ENCODE measurements at regions not wholly inside any gene's neighbourhood (a gene's known extent, or its start where the extent isn't known, plus 50 kb on each side); places are given as distances from the start of the nearest gene placed in this dataset.

DNA sequence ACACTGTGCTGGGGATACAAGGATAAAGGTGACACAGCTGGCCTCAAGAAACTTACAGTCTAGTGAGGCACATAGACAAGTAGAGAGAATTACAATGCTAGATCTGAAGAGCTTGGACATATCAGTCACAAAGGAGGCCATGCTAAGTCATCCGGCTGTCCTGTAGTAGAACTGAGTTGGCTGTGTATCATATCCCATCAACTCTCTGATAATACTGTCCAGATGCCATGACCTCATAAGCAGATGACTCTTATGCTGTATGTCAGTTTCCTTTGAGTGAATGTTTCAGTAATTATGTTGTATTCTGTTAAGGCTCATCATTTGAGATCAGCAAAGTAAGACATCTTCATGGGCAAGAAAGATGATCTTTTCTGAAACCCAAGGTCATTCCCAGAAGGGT is 442.9 kb downstream of the MID1IP1 start:
- H3K9me3 Mint-ChIP-seq = peaks cover 59 to 62% of the 10 kb centered on the region in 2 experiments
- H3K4me2 ChIP-seq (ENCODE audit: insufficient read depth, insufficient read length, low read length) = no peak overlapping the region
- no peak overlapping the region for H3K27ac ChIP-seq (ENCODE audit: insufficient read length, low read depth, low read length)
- H3K27me3 Mint-ChIP-seq (ENCODE audit: low read depth) = peaks cover 5% of the 10 kb centered on the region
- H3K4me3 Mint-ChIP-seq = no peak overlapping the region
- no peak overlapping the region for H4K91ac ChIP-seq (ENCODE audit: insufficient read length, low read depth, low read length)
- no peak overlapping the region for H3K9ac ChIP-seq (ENCODE audit: extremely low read depth, insufficient read length, low read length)
- no peak overlapping the region for H3K23ac ChIP-seq (ENCODE audit: insufficient read length, low read depth, low read length)
- no peaks in the 10 kb centered on the region for H3K23me2 ChIP-seq (ENCODE audit: insufficient read length, low read depth, low read length, poor library complexity, severe bottlenecking)
- no peak overlapping the region for H2AK5ac ChIP-seq (ENCODE audit: insufficient read length, low read length)
- H4K8ac ChIP-seq (replicated peaks; ENCODE audit: insufficient read length, low read depth, low read length) = no peak overlapping the region
- no peaks in the 10 kb centered on the region for H3K9me3 ChIP-seq (ENCODE audit: control insufficient read depth, low read depth, low read length)
- H3K79me1 ChIP-seq (ENCODE audit: insufficient read depth, low read depth, low read length, poor library complexity, severe bottlenecking) = no peaks in the 10 kb centered on the region
- H2BK120ac ChIP-seq (ENCODE audit: low read depth, low read length, poor library complexity, severe bottlenecking) = no peak overlapping the region
- no peaks in the 10 kb centered on the region for H3K27me3 ChIP-seq (ENCODE audit: insufficient read depth, low read length)
- no peaks in the 10 kb centered on the region; a peak in 2 of 7 replicates for H3K36me3 Mint-ChIP-seq (ENCODE audit: insufficient read depth in 1 of 3, low read depth in 3 of 3)
- no peak overlapping the region for H2BK20ac ChIP-seq (ENCODE audit: low read depth, low read length, poor library complexity, severe bottlenecking)
- no peak overlapping the region for H3K18ac ChIP-seq (ENCODE audit: insufficient read length, low read depth, low read length)
- no peak for DNase-seq
- H4K5ac ChIP-seq (ENCODE audit: insufficient read length, low read depth, low read length) = no peak overlapping the region
- H3K4me1 Mint-ChIP-seq = peaks cover 9 to 10% of the 10 kb centered on the region in 2 experiments
- H3K4me1 ChIP-seq (ENCODE audit: insufficient read depth, low read length) = no peaks in the 10 kb centered on the region
- H4K20me1 ChIP-seq (ENCODE audit: control insufficient read depth, insufficient read depth, insufficient read length) = no peaks in the 10 kb centered on the region
- H3K14ac ChIP-seq (ENCODE audit: insufficient read depth, low read length) = no peak overlapping the region
- no CpG with 5 or more reads among the region's 1 CpG for WGBS (ENCODE audit: extremely low coverage, insufficient read length, low lambda C conversion rate)
- no peak overlapping the region for H3K4ac ChIP-seq (ENCODE audit: low read depth, low read length)
- no peak overlapping the region for H2BK5ac ChIP-seq (ENCODE audit: insufficient read length, low read length)
- H2AFZ ChIP-seq (ENCODE audit: low read length) = no peak overlapping the region
- TF ChIP-seq, protein P1, sequence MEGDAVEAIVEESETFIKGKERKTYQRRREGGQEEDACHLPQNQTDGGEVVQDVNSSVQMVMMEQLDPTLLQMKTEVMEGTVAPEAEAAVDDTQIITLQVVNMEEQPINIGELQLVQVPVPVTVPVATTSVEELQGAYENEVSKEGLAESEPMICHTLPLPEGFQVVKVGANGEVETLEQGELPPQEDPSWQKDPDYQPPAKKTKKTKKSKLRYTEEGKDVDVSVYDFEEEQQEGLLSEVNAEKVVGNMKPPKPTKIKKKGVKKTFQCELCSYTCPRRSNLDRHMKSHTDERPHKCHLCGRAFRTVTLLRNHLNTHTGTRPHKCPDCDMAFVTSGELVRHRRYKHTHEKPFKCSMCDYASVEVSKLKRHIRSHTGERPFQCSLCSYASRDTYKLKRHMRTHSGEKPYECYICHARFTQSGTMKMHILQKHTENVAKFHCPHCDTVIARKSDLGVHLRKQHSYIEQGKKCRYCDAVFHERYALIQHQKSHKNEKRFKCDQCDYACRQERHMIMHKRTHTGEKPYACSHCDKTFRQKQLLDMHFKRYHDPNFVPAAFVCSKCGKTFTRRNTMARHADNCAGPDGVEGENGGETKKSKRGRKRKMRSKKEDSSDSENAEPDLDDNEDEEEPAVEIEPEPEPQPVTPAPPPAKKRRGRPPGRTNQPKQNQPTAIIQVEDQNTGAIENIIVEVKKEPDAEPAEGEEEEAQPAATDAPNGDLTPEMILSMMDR (conservative IDR thresholded peaks at IDR 0.05) = no peak
- H2BK15ac ChIP-seq (ENCODE audit: low read depth, low read length) = no peak overlapping the region
- H2BK12ac ChIP-seq (ENCODE audit: insufficient read length, low read depth, low read length) = no peak overlapping the region
- no peak overlapping the region for H3K56ac ChIP-seq (ENCODE audit: insufficient read length, low read depth, low read length)
- H3K27ac Mint-ChIP-seq = no peak overlapping the region
- H3K79me2 ChIP-seq (ENCODE audit: insufficient read depth, low read length) = no peaks in the 10 kb centered on the region
- no peak overlapping the region for H3T11ph ChIP-seq (ENCODE audit: low read length)

Measured in H9 (cell line).